ENCODE measurements at regions not wholly inside any gene's neighbourhood (a gene's known extent, or its start where the extent isn't known, plus 50 kb on each side); places are given as distances from the start of the nearest gene placed in this dataset.

GRCh38 chr1:177830531-177831135 lies 139.2 kb downstream of the SEC16B start:
- Histone ChIP-seq H3K27me3 (ENCODE audit: insufficient read depth, poor library complexity, severe bottlenecking) (peaks cover 5% of the 10 kb centered on the region), H3K27ac (replicated peaks) (no peak overlapping the region), H3K4me3 (replicated peaks; ENCODE audit: insufficient read depth, low read length) (no peak overlapping the region)
- TF ChIP-seq CTCF (IDR thresholded peaks at IDR 0.05; ENCODE audit: insufficient read depth, low read length) = no peak
- TF ChIP-seq GABPA (IDR thresholded peaks at IDR 0.05; ENCODE audit: low read depth) = no peak
- no peak for TF ChIP-seq POLR2AphosphoS5 (IDR thresholded peaks at IDR 0.05; ENCODE audit: low read depth)
- TF ChIP-seq REST (IDR thresholded peaks at IDR 0.05; ENCODE audit: insufficient replicate concordance, low read depth) = no peak
- no peak for TF ChIP-seq SPI1 (IDR thresholded peaks at IDR 0.05; ENCODE audit: borderline replicate concordance, low read depth)
- no peak for DNase-seq (ENCODE audit: low read depth in 1 of 2, low spot score in 1 of 2)

GRCh38 chr1:177825276-177825901 lies 144.5 kb downstream of the SEC16B start:
- Histone ChIP-seq H3K4me3 (replicated peaks; ENCODE audit: insufficient read depth, low read length) (no peak overlapping the region), H3K27ac (replicated peaks) (no peak overlapping the region), H3K27me3 (ENCODE audit: insufficient read depth, poor library complexity, severe bottlenecking) (peaks cover 12% of the 10 kb centered on the region)
- DNase-seq (ENCODE audit: low read depth in 1 of 2, low spot score in 1 of 2) = no peak
- no peak for TF ChIP-seq GABPA (IDR thresholded peaks at IDR 0.05; ENCODE audit: low read depth)
- no peak for TF ChIP-seq CTCF (IDR thresholded peaks at IDR 0.05; ENCODE audit: insufficient read depth, low read length)
- TF ChIP-seq POLR2AphosphoS5 (IDR thresholded peaks at IDR 0.05; ENCODE audit: low read depth) = no peak
- no peak for TF ChIP-seq SPI1 (IDR thresholded peaks at IDR 0.05; ENCODE audit: borderline replicate concordance, low read depth)
- TF ChIP-seq REST (IDR thresholded peaks at IDR 0.05; ENCODE audit: insufficient replicate concordance, low read depth) = no peak

- Histone ChIP-seq H3K27ac (replicated peaks) (no peak overlapping the region), H3K4me3 (replicated peaks; ENCODE audit: insufficient read depth, low read length) (no peak overlapping the region), H3K27me3 (ENCODE audit: insufficient read depth, poor library complexity, severe bottlenecking) (peaks cover 12% of the 10 kb centered on the region)
- DNase-seq (ENCODE audit: low read depth in 1 of 2, low spot score in 1 of 2) = no peak
- TF ChIP-seq POLR2AphosphoS5 (IDR thresholded peaks at IDR 0.05; ENCODE audit: low read depth) = no peak
- TF ChIP-seq GABPA (IDR thresholded peaks at IDR 0.05; ENCODE audit: low read depth) = no peak
- no peak for TF ChIP-seq CTCF (IDR thresholded peaks at IDR 0.05; ENCODE audit: insufficient read depth, low read length)
- TF ChIP-seq SPI1 (IDR thresholded peaks at IDR 0.05; ENCODE audit: borderline replicate concordance, low read depth) = no peak
- no peak for TF ChIP-seq REST (IDR thresholded peaks at IDR 0.05; ENCODE audit: insufficient replicate concordance, low read depth)
Observed at GRCh38 chr1:177824508-177824982, 145.3 kb downstream of the SEC16B start.
